Trophoblast cell (in vitro differentiated cells and primary cell): ENCODE measurements at regions not wholly inside any gene's neighbourhood (a gene's known extent, or its start where the extent isn't known, plus 50 kb on each side); places are given as distances from the start of the nearest gene placed in this dataset.
"Not testable (repeated sequence)": the region's sequence is repeated elsewhere in the genome, so short reads cannot be mapped to it uniquely, and the experiment has no call there.

Experiments used
- DNase-seq, 2 donors: peaks; one replicate each; pipeline ENCODE4 v3.0.0-alpha.2; 2016
- H2AFZ ChIP-seq: 2 replicates; pipeline ENCODE4 v1.6.1; 2013; ENCODE audit warnings: low read length, moderate library complexity, mild to moderate bottlenecking; ENCODE audit not compliant: insufficient read depth, poor library complexity
- H2AK5ac ChIP-seq: 2 replicates; pipeline ENCODE4 v1.6.1; 2013; ENCODE audit warnings: mild to moderate bottlenecking, low read length
- H2BK120ac ChIP-seq: 2 replicates; pipeline ENCODE4 v1.6.1; 2013; ENCODE audit warnings: low read length, mild to moderate bottlenecking, moderate library complexity; ENCODE audit not compliant: insufficient read depth, poor library complexity
- H2BK12ac ChIP-seq: 2 replicates; pipeline ENCODE4 v1.6.1; 2013; ENCODE audit warnings: mild to moderate bottlenecking, low read length, moderate library complexity
- H2BK5ac ChIP-seq: 2 replicates; pipeline ENCODE4 v1.6.1; 2013; ENCODE audit warnings: low read length, low read depth, moderate library complexity, mild to moderate bottlenecking; ENCODE audit not compliant: poor library complexity
- H3K14ac ChIP-seq: 2 replicates; pipeline ENCODE4 v1.6.1; 2013; ENCODE audit warnings: mild to moderate bottlenecking, low read length
- H3K18ac ChIP-seq: 2 replicates; pipeline ENCODE4 v1.6.1; 2013; ENCODE audit warnings: mild to moderate bottlenecking, low read length
- H3K23ac ChIP-seq: 2 replicates; pipeline ENCODE4 v1.6.1; 2013; ENCODE audit warnings: low read length
- H3K27ac ChIP-seq: 2 replicates; pipeline ENCODE4 v1.5.1; 2013; ENCODE audit warnings: low read depth, mild to moderate bottlenecking, inconsistent platforms, low read length, moderate library complexity
- H3K27me3 ChIP-seq: 2 replicates; pipeline ENCODE4 v1.6.1; 2013; ENCODE audit warnings: inconsistent platforms, mild to moderate bottlenecking, low read length, moderate library complexity; ENCODE audit not compliant: insufficient read depth
- H3K36me3 ChIP-seq, 2 experiments: 1 replicate in 1 of 2; 2 replicates in 1 of 2; pipeline ENCODE4 v1.6.1; 2013; ENCODE audit warnings: low read length in 2 of 2, mild to moderate bottlenecking in 2 of 2, moderate library complexity in 1 of 2; ENCODE audit not compliant: insufficient read depth in 2 of 2, control insufficient read depth in 1 of 2
- H3K4ac ChIP-seq: 2 replicates; pipeline ENCODE4 v1.6.1; 2013; ENCODE audit warnings: low read depth, mild to moderate bottlenecking, low read length, moderate library complexity
- H3K4me1 ChIP-seq, 2 experiments: 1 replicate in 1 of 2; 2 replicates in 1 of 2; pipeline ENCODE4 v1.6.1; 2013; ENCODE audit warnings: low read length in 2 of 2, mild to moderate bottlenecking in 2 of 2, moderate library complexity in 1 of 2; ENCODE audit not compliant: insufficient read depth in 2 of 2, control insufficient read depth in 1 of 2
- H3K4me2 ChIP-seq: 2 replicates; pipeline ENCODE4 v1.6.1; 2013; ENCODE audit warnings: inconsistent platforms, mild to moderate bottlenecking, low read length, moderate library complexity
- H3K4me3 ChIP-seq: 2 replicates; pipeline ENCODE4 v1.5.1; 2013; ENCODE audit warnings: mild to moderate bottlenecking, low read depth, low read length, inconsistent platforms
- H3K79me1 ChIP-seq: one replicate; pipeline ENCODE4 v1.6.1; 2013; ENCODE audit warnings: low read length
- H3K79me2 ChIP-seq: 2 replicates; pipeline ENCODE4 v1.6.1; 2013; ENCODE audit warnings: low read length, mild to moderate bottlenecking; ENCODE audit not compliant: control insufficient read depth, insufficient read depth, poor library complexity
- H3K9ac ChIP-seq: 2 replicates; pipeline ENCODE4 v1.6.1; 2013; ENCODE audit warnings: mild to moderate bottlenecking, low read length
- H3K9me3 ChIP-seq: 2 replicates; pipeline ENCODE4 v1.6.1; 2013; ENCODE audit warnings: low read depth, mild to moderate bottlenecking, control low read depth, inconsistent platforms, low read length; ENCODE audit not compliant: insufficient read depth
- H4K12ac ChIP-seq: 2 replicates; pipeline ENCODE4 v1.6.1; 2013; ENCODE audit warnings: low read depth, mild to moderate bottlenecking, low read length, moderate library complexity
- H4K8ac ChIP-seq: 2 replicates; pipeline ENCODE4 v1.6.1; 2013; ENCODE audit warnings: low read depth, mild to moderate bottlenecking, low read length, moderate library complexity
- H4K91ac ChIP-seq: one replicate; pipeline ENCODE4 v1.6.1; 2013; ENCODE audit warnings: low read depth, mild to moderate bottlenecking, low read length, moderate library complexity
- WGBS: extraction: QIAGEN DNeasy Blood & Tissue Kit; methylation state at CpG from one replicate; pipeline ENCODE4 v1.1.7; 2013; ENCODE audit warnings: missing lambda C conversion rate; ENCODE audit not compliant: insufficient read length, insufficient coverage; ENCODE audit errors: extremely low coverage; 5-methylcytosine and 5-hydroxymethylcytosine counted together

GRCh38 chr2:180775711-180776110, 204.7 kb upstream of the UBE2E3 start:
- H3K4me1 ChIP-seq = no peaks in the 10 kb centered on the region
- H3K79me1 ChIP-seq = no peaks in the 10 kb centered on the region
- H3K4me2 ChIP-seq = no peak overlapping the region
- H3K9ac ChIP-seq = no peak overlapping the region
- H3K79me2 ChIP-seq = no peaks in the 10 kb centered on the region
- H2BK120ac ChIP-seq = no peak overlapping the region
- H4K8ac ChIP-seq = no peak overlapping the region
- H3K9me3 ChIP-seq = no peaks in the 10 kb centered on the region
- H3K14ac ChIP-seq = no peak overlapping the region
- DNase-seq = no peak
- no peak overlapping the region for H3K23ac ChIP-seq
- no peak overlapping the region for H2AFZ ChIP-seq
- H2BK5ac ChIP-seq = no peak overlapping the region
- H3K36me3 ChIP-seq = no peaks in the 10 kb centered on the region
- H3K18ac ChIP-seq = no peak overlapping the region
- no peak overlapping the region for H2BK12ac ChIP-seq
- H2AK5ac ChIP-seq = no peak overlapping the region
- H3K4ac ChIP-seq = no peak overlapping the region
- no peak overlapping the region for H3K4me3 ChIP-seq
- H4K12ac ChIP-seq = no peak overlapping the region
- no peak overlapping the region for H3K27ac ChIP-seq
- no peaks in the 10 kb centered on the region for H3K27me3 ChIP-seq
- WGBS = no CpG with 5 or more reads among the region's 3 CpGs
- H4K91ac ChIP-seq = no peak overlapping the region

GRCh38 chr2:180765316-180765715, 215.1 kb upstream of the UBE2E3 start:
- H3K9me3 ChIP-seq, H4K8ac ChIP-seq, H2AK5ac ChIP-seq, H3K79me1 ChIP-seq, H3K4me1 ChIP-seq, H3K27ac ChIP-seq, H3K4me3 ChIP-seq, H3K9ac ChIP-seq, H3K79me2 ChIP-seq, H3K4ac ChIP-seq, DNase-seq, H2AFZ ChIP-seq, H2BK120ac ChIP-seq, H4K91ac ChIP-seq, H2BK12ac ChIP-seq, H3K18ac ChIP-seq, H3K36me3 ChIP-seq, H3K23ac ChIP-seq, H4K12ac ChIP-seq, H3K14ac ChIP-seq, H3K4me2 ChIP-seq, H2BK5ac ChIP-seq, H3K27me3 ChIP-seq: not testable (repeated sequence)
- WGBS = no CpG with 5 or more reads among the region's 6 CpGs

GRCh38 chr2:180763263-180763989, 217.0 kb upstream of the UBE2E3 start:
- no peak overlapping the region for H2BK5ac ChIP-seq
- no peak overlapping the region for H3K23ac ChIP-seq
- H3K4me2 ChIP-seq = no peak overlapping the region
- H4K8ac ChIP-seq = no peak overlapping the region
- H3K4me1 ChIP-seq = no peaks in the 10 kb centered on the region
- no peak overlapping the region for H3K14ac ChIP-seq
- no peaks in the 10 kb centered on the region for H3K79me2 ChIP-seq
- H3K79me1 ChIP-seq = no peaks in the 10 kb centered on the region
- H3K4ac ChIP-seq = no peak overlapping the region
- no peak overlapping the region for H4K12ac ChIP-seq
- H2AFZ ChIP-seq = no peak overlapping the region
- no peaks in the 10 kb centered on the region for H3K36me3 ChIP-seq
- WGBS = no CpG with 5 or more reads among the region's 2 CpGs
- no peak overlapping the region for H3K4me3 ChIP-seq
- no peak overlapping the region for H2BK12ac ChIP-seq
- no peak overlapping the region for H3K27ac ChIP-seq
- H4K91ac ChIP-seq = no peak overlapping the region
- H3K9me3 ChIP-seq = no peaks in the 10 kb centered on the region
- no peak overlapping the region for H3K18ac ChIP-seq
- no peak overlapping the region for H2BK120ac ChIP-seq
- no peak overlapping the region for H2AK5ac ChIP-seq
- H3K27me3 ChIP-seq = no peaks in the 10 kb centered on the region
- no peak overlapping the region for H3K9ac ChIP-seq
- no peak for DNase-seq

- no peak overlapping the region for H4K12ac ChIP-seq
- H3K23ac ChIP-seq = no peak overlapping the region
- H3K4me3 ChIP-seq = no peak overlapping the region
- no peak overlapping the region for H3K18ac ChIP-seq
- H2AK5ac ChIP-seq = no peak overlapping the region
- H2BK5ac ChIP-seq = no peak overlapping the region
- no peaks in the 10 kb centered on the region for H3K79me1 ChIP-seq
- no peak overlapping the region for H3K14ac ChIP-seq
- H3K4me1 ChIP-seq = no peaks in the 10 kb centered on the region
- H3K4me2 ChIP-seq = no peak overlapping the region
- no peaks in the 10 kb centered on the region for H3K27me3 ChIP-seq
- no peaks in the 10 kb centered on the region for H3K36me3 ChIP-seq
- no peak overlapping the region for H4K91ac ChIP-seq
- no CpG with 5 or more reads among the region's 5 CpGs for WGBS
- H2BK120ac ChIP-seq = no peak overlapping the region
- H3K4ac ChIP-seq = no peak overlapping the region
- no peak overlapping the region for H4K8ac ChIP-seq
- H3K9ac ChIP-seq = no peak overlapping the region
- H2BK12ac ChIP-seq = no peak overlapping the region
- DNase-seq = peak in 1 of 2 donors; percentile 35
- no peak overlapping the region for H2AFZ ChIP-seq
- H3K79me2 ChIP-seq = no peaks in the 10 kb centered on the region
- H3K27ac ChIP-seq = no peak overlapping the region
- no peaks in the 10 kb centered on the region for H3K9me3 ChIP-seq
These were observed 219.2 kb upstream of the UBE2E3 start for GRCh38 chr2:180761224-180761623.
